AG08396 (cell line): ENCODE measurements at regions not wholly inside any gene's neighbourhood (a gene's known extent, or its start where the extent isn't known, plus 50 kb on each side); places are given as distances from the start of the nearest gene placed in this dataset.
"Not testable (repeated sequence)": the region's sequence is repeated elsewhere in the genome, so short reads cannot be mapped to it uniquely, and the experiment has no call there.

ENCODE experiments used
- DNase-seq: peaks from one replicate; pipeline ENCODE4 v3.0.0; 2012; ENCODE audit warnings: low spot score, mixed read lengths

- no peak for DNase-seq
Observed at GRCh38 chr3:177338697-177339219, 141.5 kb upstream of the TBL1XR1 start.

- DNase-seq = not testable (repeated sequence)
Observed at GRCh38 chr3:177339220-177339703, 142.0 kb upstream of the TBL1XR1 start.

GRCh38 chr3:177340243-177340830 is 143.1 kb upstream of the TBL1XR1 start:
- DNase-seq = no peak

- no peak for DNase-seq
Observed at GRCh38 chr3:177341736-177342419, 144.6 kb upstream of the TBL1XR1 start.

- DNase-seq = no peak
Observed at GRCh38 chr3:177343122-177343625, 145.9 kb upstream of the TBL1XR1 start.

GRCh38 chr3:177345049-177345972 is 148.0 kb upstream of the TBL1XR1 start:
- peak; percentile 91 for DNase-seq

GRCh38 chr3:177345973-177346503 is 148.8 kb upstream of the TBL1XR1 start:
- no peak for DNase-seq

- no peak for DNase-seq
Observed at GRCh38 chr3:177346878-177347277, 149.6 kb upstream of the TBL1XR1 start.

GRCh38 chr3:177347611-177348010 is 150.3 kb upstream of the TBL1XR1 start:
- DNase-seq = no peak

GRCh38 chr3:177348974-177349373 is 151.7 kb upstream of the TBL1XR1 start:
- no peak for DNase-seq

- no peak for DNase-seq
Observed at GRCh38 chr3:177349384-177349783, 152.1 kb upstream of the TBL1XR1 start.

- DNase-seq = no peak
Observed at GRCh38 chr3:177350121-177350520, 152.8 kb upstream of the TBL1XR1 start.

GRCh38 chr3:177351206-177351605 is 153.9 kb upstream of the TBL1XR1 start:
- no peak for DNase-seq

- no peak for DNase-seq
Observed at GRCh38 chr3:177351757-177352158, 154.5 kb upstream of the TBL1XR1 start.

GRCh38 chr3:177352424-177352823 is 155.1 kb upstream of the TBL1XR1 start:
- no peak for DNase-seq

- DNase-seq = no peak
Observed at GRCh38 chr3:177353140-177353539, 155.9 kb upstream of the TBL1XR1 start.

- DNase-seq = not testable (repeated sequence)
Observed at GRCh38 chr3:177353879-177354278, 156.6 kb upstream of the TBL1XR1 start.

- no peak for DNase-seq
Observed at GRCh38 chr3:177354466-177354865, 157.2 kb upstream of the TBL1XR1 start.

- DNase-seq = no peak
Observed at GRCh38 chr3:177356113-177356512, 158.8 kb upstream of the TBL1XR1 start.

GRCh38 chr3:177356952-177357351 is 159.7 kb upstream of the TBL1XR1 start:
- no peak for DNase-seq

GRCh38 chr3:177357352-177358090 is 160.2 kb upstream of the TBL1XR1 start:
- peak; percentile 59 for DNase-seq
